ENCODE measurements at regions not wholly inside any gene's neighbourhood (a gene's known extent, or its start where the extent isn't known, plus 50 kb on each side); places are given as distances from the start of the nearest gene placed in this dataset.
A peak's percentile ranks its signal among the peaks of the same experiment; 100 is the strongest.
"Not testable (repeated sequence)": the region's sequence is repeated elsewhere in the genome, so short reads cannot be mapped to it uniquely, and the experiment has no call there.

DNA sequence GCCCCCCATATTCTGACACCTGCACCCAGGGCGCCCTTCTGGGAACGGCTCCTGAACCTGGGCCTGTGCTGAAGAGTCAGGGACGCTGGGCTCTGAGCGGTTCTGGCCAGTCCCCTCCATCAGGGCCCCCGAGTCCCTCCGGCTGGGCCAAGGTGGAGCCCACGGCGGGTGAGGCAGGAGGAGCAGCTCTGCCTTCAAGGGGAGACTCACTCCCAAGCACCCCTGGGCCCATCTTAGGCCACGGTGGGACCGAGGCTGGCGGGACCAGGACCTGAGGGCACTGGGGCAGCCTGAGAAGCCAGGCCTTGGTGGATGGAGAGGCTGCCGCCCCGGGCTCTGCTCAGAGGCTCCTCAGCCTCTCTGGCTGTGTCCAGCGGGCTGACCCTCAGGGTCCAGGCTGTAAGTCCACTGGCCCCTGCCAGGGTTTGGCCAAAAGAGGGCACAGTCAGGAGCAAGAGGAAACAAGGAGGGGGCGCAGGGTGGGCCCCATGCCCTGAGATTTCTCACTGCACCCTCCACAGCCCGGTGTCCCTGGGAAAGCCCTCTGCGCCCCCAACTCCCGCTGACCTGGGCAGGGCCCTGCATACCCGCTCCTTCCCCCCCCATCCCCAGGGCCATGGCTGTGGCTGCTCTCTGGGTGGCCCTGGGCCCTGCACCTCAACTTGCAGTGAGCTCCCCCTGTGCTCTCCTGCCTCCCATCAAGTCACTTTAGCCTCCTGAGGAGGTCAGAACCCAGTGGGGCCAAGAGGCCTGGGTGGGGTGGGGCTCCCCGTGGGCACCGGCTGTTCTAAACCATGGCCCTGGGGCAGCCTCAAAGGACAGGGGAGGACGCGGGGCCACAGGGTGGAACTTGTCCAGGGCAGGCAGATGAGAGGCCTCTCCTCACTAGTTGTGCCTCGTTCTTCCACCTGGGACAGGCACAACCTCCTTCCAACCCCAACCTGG, 266.4 kb upstream of the SFSWAP start:
- DNase-seq = no peak

- peak in 2 of 3 donors; percentile 18 to 21 for DNase-seq
Observed at GRCh38 chr12:131445184-131445774, 265.6 kb upstream of the SFSWAP start.

GRCh38 chr12:131445795-131446194, 265.1 kb upstream of the SFSWAP start:
- no peak for DNase-seq

GRCh38 chr12:131447636-131448035, 263.3 kb upstream of the SFSWAP start:
- DNase-seq = not testable (repeated sequence)

DNA sequence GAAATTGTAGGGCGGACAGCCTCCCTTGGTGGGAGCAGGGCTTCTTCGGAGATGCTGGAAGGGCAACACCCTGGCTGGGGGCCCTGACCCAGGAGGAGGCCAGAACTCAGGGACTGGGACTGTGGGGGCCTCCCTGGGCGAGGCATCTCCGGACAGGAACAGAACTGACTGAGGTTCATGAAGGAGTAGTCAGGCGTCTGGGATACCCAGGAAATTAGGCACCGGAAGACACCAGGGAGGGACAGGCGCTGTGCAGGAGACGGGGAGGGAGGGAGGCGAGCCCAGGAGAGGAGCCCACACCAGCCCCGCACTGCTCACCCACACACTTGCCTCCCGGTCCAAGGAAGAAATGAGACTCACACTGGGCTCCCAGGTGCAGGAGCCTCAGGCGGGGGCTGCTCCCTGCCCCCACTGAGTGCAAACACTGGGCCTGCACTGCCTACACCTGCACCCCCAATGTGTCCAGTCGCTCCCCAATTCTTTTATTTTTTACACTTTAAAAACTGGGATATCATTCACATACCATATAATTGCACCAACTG, 262.6 kb upstream of the SFSWAP start:
- DNase-seq = peak in 1 of 3 donors; percentile 3

- DNase-seq = peak in 1 of 3 donors; percentile 7
Observed at GRCh38 chr12:131449027-131449426, 261.9 kb upstream of the SFSWAP start.

DNA sequence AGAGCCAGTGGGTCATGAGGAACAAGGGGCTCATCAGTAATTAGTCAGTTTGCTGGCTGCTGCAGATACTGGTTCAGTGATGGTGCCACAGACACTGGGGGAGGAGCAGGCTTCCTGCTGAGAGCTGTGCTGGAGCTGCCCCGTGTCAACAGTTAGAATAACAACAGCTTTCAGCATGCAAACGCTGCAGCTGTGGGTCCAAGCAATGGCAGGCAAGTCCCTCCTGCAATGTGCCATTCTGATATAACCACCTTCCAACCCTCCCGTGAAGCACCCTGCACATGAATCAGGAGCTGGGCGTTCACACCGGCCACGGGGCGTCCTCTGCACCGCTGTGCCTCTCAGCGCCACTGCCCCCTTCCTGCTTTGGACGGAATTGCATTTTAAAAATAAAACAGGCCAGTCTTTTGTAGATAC, 258.4 kb upstream of the SFSWAP start:
- peak; percentile 53 to 69 (median 66) for DNase-seq

- DNase-seq = peak; percentile 69 to 76 (median 70)
Observed at GRCh38 chr12:131454418-131455217, 256.3 kb upstream of the SFSWAP start.

DNA sequence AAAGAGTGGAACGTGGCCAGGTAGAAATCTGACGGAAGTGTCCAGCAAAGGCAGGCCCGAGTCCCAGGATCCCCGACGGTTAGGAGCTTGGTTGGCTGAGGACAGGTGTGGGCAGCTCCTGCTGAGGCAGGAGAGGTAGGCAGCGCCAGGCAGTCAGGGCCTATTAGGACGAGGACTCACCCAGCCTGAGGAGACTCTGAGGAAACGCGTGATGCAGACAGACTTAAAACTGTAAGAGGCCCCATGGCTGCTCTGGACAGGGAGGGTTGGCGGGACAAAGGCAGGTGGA, 255.7 kb upstream of the SFSWAP start:
- DNase-seq = peak in 1 of 3 donors; percentile 8

DNA sequence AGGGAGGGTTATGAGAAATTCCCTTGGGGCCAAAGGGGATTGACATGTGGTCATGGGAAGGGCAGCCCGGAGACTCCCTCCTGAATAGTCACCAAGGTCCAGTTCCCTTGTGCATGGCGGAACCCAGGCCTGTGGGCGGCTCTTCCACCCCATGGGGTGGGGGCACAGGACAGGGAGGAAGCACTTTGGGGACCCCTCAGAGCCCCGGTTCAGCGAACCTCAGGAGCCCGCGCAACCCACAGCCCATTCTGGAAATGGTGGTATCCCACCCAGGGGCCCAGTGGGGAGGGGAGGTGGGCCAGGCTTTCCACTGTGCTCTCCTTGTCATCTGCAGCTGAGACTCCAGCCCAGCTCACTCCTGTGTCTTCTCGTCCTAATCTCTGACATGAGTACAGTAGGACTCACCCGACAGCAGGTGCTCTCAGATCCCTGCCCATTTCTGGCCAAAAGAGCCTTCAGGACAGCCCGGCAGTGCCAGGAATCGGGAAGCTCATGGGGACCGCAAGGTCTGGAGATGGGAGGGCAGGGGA, 255.2 kb upstream of the SFSWAP start:
- DNase-seq = peak in 1 of 3 donors; percentile 10

DNA sequence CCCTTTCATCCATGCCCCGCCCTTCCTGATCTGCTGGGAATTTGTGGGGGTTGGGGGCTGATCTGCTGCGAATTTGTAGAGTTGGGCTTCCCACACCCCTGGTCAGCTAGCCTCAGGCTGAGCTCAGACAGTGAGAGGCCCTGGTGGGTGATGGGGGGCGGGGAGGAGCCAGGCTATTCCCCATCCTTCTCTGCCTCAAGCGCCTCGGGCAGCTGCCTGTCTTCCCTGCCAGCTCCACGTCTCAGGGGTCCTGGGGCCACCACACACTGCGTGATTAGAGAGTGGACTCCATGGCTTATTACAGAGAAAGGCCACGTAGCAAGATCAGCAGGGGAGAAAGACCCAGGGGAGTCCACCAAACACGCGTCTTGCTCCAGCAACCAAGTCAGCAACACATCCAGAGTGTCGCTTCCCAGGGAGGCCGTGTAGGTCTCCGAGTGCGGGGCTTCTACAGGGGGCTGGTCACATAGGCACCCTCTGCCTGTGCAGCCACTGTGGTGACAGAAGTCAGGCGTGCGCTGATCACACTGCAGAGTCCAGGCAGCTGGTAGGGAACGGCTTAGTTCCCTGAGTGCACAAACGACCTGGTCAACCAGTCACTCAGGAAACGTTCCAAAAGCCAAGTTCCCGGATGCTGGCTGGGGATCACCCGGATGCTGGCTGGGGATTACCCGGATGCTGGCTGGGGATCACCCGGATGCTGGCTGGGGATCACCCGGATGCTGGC, 254.4 kb upstream of the SFSWAP start:
- no peak for DNase-seq

- no peak for DNase-seq
Observed at GRCh38 chr12:131457028-131457310, 253.9 kb upstream of the SFSWAP start.

DNA sequence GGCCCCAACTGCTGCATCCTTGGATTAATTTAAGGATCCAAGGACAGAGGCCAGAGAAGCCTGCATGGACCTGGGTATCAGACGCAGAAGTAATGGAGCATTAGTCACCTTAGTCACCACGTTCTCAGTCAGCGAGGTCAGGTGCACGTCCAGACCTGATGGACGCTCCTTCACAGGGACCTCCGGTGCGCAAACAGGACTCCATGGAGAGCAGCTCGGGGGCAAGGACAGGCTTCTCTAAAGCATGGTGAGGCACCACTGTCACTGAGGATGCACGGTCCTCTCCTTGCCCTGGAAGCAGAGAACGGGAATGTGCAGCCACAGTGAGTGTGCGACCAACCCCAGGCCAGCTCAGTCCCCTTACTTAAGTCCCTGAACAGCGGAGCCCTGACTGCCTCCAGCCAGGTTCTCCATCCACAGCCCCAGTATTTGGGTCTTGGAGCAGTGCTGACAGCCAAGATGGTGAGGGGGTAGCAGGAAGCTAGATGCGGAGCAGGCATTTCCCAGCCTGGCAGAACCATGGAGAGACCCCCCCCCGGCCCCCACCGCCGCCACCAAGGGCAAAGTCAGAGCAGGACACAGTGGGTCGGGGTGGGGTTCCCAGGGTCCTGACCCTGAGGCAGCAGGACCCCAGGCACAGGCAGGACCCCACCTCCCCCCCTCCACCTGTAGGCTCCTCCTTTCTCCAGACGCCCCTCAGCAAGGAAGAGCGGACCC, 253.4 kb upstream of the SFSWAP start:
- peak in 1 of 3 donors; percentile 17 for DNase-seq

DNA sequence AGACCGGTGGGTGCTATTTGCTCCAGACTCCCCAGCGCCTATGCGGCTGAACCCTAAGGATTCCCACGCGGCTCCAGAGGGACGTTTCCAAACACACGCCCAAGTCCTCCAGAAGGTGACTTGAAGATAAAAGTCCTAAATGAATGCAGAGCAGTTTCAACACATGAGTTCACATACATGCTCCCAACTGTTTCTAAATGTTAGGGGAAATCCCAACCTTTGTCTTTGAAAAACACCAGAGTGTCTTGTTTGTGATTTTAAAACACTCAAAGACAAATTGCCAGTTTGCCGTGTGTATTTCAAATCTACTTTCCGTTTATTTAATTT, 252.9 kb upstream of the SFSWAP start:
- DNase-seq = peak in 2 of 3 donors; percentile 4 to 7

GRCh38 chr12:131458931-131459772, 251.7 kb upstream of the SFSWAP start:
- DNase-seq = peak in 2 of 3 donors; percentile 9 to 25

GRCh38 chr12:131459773-131460365, 251.0 kb upstream of the SFSWAP start:
- no peak for DNase-seq

DNA sequence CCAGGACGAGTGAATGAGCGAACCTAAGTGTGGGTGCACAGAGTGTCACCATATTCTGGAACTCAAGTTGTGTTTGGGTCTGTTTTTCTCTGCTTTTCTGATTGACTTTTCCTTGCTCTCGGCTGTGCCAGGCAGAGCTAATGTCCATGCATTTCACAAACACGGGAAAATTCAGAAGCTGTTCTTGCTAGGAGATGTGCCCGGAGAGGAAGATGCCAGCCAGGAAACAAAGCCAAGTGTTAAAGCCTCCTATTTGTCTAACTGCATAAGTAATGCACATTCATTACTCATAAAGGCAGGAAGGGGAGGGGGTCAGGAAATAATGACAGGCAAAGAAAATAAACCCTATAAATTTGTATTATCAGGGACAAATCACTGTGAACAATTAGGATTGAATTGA, 250.4 kb upstream of the SFSWAP start:
- DNase-seq = no peak

DNA sequence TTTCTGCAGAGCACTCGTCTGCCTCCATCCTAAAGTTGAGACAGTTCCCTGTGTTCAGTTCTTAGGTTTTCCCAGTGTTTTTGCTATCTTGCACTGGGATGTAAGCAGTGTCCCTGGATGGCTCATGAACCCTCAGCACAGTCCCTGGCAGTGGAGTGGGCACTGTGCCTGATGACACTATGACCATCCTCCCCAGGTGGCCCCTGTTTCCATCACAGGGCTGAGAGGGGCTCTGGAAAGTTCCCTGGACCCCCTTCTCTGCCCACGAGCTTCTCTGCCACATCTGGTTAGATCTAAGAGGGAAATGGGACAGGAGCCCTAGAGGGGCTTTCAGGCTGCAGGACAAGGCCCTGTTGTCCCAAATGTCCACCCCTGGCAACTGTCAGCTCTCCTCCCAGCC, 249.8 kb upstream of the SFSWAP start:
- no peak for DNase-seq

DNA sequence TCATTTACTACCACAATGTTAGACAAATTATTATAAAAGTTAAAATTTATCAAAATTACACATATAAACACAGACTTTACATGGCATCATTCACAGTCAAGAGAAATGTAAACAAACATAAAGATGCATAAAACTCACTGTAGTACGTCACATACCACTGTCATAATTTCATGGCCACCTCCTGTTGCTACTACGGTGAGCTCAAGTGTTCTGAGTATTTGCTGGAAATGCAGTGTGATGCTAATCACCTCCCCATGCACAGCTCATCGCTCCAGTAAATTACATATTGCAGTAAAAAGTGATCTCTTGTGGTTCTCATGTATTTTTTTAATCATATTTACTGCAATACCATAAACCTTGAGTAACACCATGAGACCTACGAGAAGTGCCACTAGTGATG, 247.7 kb upstream of the SFSWAP start:
- DNase-seq = no peak

- no peak for DNase-seq
Observed at GRCh38 chr12:131464081-131464480, 246.8 kb upstream of the SFSWAP start.

DNA sequence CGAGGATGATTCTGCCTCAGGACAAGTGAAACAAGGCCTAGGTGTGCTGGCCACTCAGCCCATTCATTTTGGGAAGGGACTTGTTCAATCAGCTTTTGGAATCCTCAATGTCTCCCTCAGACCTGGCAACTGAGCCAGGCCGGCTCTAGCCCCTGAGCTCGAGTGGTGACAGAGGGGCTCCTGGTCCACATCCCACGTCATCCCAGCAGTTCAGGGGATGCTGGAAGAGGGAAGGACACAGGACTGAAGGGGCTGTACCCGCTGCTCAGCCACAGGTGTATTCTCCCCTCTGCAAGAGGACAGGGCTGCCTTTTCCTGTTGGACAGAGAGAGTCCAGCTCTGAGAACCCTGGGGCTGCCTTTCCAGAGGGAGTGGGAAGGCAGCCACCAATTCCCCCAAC, 244.6 kb upstream of the SFSWAP start:
- no peak for DNase-seq
